Vagina (tissue), 2 donors: ENCODE measurements at regions not wholly inside any gene's neighbourhood (a gene's known extent, or its start where the extent isn't known, plus 50 kb on each side); places are given as distances from the start of the nearest gene placed in this dataset.

Source experiments
- DNase-seq, 2 donors: peaks; one replicate each; pipeline ENCODE4 v3.0.0-alpha.2; 2017; ENCODE audit errors: extremely low spot score in 2 of 2
- H3K27ac ChIP-seq: fragments of 200-600 bp; sonication (generic); one replicate; pipeline ENCODE4 v1.5.1; 2019
- H3K27me3 ChIP-seq: fragments of 200-600 bp; sonication (generic); one replicate; pipeline ENCODE4 v1.5.1; 2019
- H3K36me3 ChIP-seq, 2 donors: fragments of 200-600 bp; sonication (generic); one replicate each; pipeline ENCODE4 v1.5.1; 2017 to 2019
- H3K4me1 ChIP-seq: fragments of 200-600 bp; sonication (generic); one replicate; pipeline ENCODE4 v1.5.1; 2019
- H3K4me3 ChIP-seq, 2 donors: fragments of 200-600 bp; sonication (generic); 1 replicate in 1 of 2; 2 replicates in 1 of 2; pipeline ENCODE4 v1.5.1; 2016 to 2019
- H3K9me3 ChIP-seq: fragments of 200-600 bp; sonication (generic); one replicate; pipeline ENCODE4 v1.5.1; 2019
- CTCF ChIP-seq, 3 experiments: fragments of 450-650 bp in 2 of 3; fragments of 200-600 bp in 1 of 3; sonication (generic) in 1 of 3; IDR thresholded peaks; one replicate each; pipeline ENCODE4 v1.5.1; 2017 to 2019; ENCODE audit warnings: antibody characterized with exemption in 3 of 3, mild to moderate bottlenecking in 2 of 3, moderate library complexity in 2 of 3
- POLR2A ChIP-seq, 2 donors: fragments of 450-650 bp; IDR thresholded peaks; one replicate each; pipeline ENCODE4 v1.6.1; 2017; ENCODE audit warnings: antibody characterized with exemption in 2 of 2, mild to moderate bottlenecking in 2 of 2, moderate library complexity in 2 of 2
- POLR2AphosphoS5 ChIP-seq, 2 donors: sonication (generic); formaldehyde crosslinking; IDR thresholded peaks; one replicate each; pipeline ENCODE4 v1.9.0; 2017; ENCODE audit warnings: antibody characterized with exemption in 2 of 2, mild to moderate bottlenecking in 2 of 2, low read depth in 1 of 2; ENCODE audit not compliant: insufficient read depth in 1 of 2
- intact Hi-C: fragments of 100-400 bp; cut with DNase I; formaldehyde crosslinking; loops from one replicate; pipeline ENCODE4 v1.15.1; 2023

GRCh38 chr4:18513861-18514260 lies 492.3 kb upstream of the LCORL start:
- TF ChIP-seq POLR2A (IDR thresholded peaks at IDR 0.05) (no peak), POLR2AphosphoS5 (IDR thresholded peaks at IDR 0.05; ENCODE audit: insufficient read depth in 1 of 2, low read depth in 1 of 2) (no peak), CTCF (IDR thresholded peaks at IDR 0.05) (no peak)
- no peaks in the 10 kb centered on the region for H3K36me3 ChIP-seq
- DNase-seq, result no peak
- no peaks in the 10 kb centered on the region for H3K4me1 ChIP-seq
- no peak overlapping the region for H3K4me3 ChIP-seq
- H3K27me3 ChIP-seq, result no peaks in the 10 kb centered on the region
- H3K9me3 ChIP-seq, result no peaks in the 10 kb centered on the region
- no peak overlapping the region for H3K27ac ChIP-seq
- intact Hi-C loops, result no loop called here

GRCh38 chr4:18512718-18513117 lies 491.2 kb upstream of the LCORL start:
- no peak for DNase-seq
- Histone ChIP-seq H3K27ac (no peak overlapping the region), H3K4me3 (no peak overlapping the region), H3K36me3 (no peaks in the 10 kb centered on the region), H3K27me3 (no peaks in the 10 kb centered on the region), H3K9me3 (no peaks in the 10 kb centered on the region), H3K4me1 (no peaks in the 10 kb centered on the region)
- intact Hi-C loops, result no loop called here
- TF ChIP-seq POLR2AphosphoS5 (IDR thresholded peaks at IDR 0.05; ENCODE audit: insufficient read depth in 1 of 2, low read depth in 1 of 2) (no peak), CTCF (IDR thresholded peaks at IDR 0.05) (no peak), POLR2A (IDR thresholded peaks at IDR 0.05) (no peak)

DNA sequence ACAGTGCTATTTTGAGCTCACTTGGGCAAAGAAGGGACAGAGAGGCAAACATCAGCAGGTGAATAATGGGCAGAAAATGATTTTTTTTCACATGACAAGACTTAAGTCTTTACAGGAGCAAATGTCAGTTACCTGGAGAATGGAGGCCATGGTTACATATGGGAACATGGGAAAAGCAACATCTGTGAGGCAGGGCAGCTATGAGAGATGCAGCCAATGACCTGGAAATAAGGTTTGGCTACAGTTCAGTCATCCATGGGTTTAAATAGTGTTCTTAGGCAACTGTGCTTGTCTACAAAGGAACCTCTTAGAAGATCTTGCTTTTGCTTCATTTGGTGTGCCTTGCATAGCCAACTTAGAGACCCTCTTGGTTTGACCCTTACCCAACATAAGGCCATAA lies 490.2 kb upstream of the LCORL start:
- no peak for DNase-seq
- Histone ChIP-seq H3K27me3 (no peaks in the 10 kb centered on the region), H3K9me3 (no peaks in the 10 kb centered on the region), H3K27ac (no peak overlapping the region), H3K4me3 (no peak overlapping the region), H3K4me1 (no peaks in the 10 kb centered on the region), H3K36me3 (no peaks in the 10 kb centered on the region)
- intact Hi-C loops, result no loop called here
- TF ChIP-seq POLR2AphosphoS5 (IDR thresholded peaks at IDR 0.05; ENCODE audit: insufficient read depth in 1 of 2, low read depth in 1 of 2), result no peak
- TF ChIP-seq CTCF (IDR thresholded peaks at IDR 0.05), result no peak
- TF ChIP-seq POLR2A (IDR thresholded peaks at IDR 0.05), result no peak

DNA sequence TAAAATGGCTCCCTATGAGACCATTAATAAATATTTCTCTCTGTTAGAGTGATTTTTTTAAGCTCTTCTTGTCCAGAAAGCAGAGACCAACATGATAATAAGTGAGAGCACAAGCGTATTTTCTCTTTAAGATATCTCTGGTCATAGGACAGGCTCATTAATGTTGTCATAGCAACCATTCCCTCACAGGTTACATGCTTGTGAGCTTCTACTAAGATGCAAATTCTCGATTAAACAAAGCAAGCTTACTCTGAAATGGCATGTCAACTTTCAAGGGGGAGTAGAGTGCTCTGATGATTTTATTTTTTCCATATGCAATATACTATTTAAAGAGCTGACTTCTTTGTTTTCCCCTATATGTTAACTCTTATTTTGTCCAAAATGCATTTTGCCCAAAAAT lies 487.2 kb upstream of the LCORL start:
- Histone ChIP-seq H3K36me3 (no peaks in the 10 kb centered on the region), H3K9me3 (no peaks in the 10 kb centered on the region), H3K4me1 (no peaks in the 10 kb centered on the region), H3K27me3 (no peaks in the 10 kb centered on the region), H3K4me3 (no peak overlapping the region), H3K27ac (no peak overlapping the region)
- intact Hi-C loops, result no loop called here
- no peak for DNase-seq
- TF ChIP-seq POLR2A (IDR thresholded peaks at IDR 0.05) (no peak), CTCF (IDR thresholded peaks at IDR 0.05) (no peak), POLR2AphosphoS5 (IDR thresholded peaks at IDR 0.05; ENCODE audit: insufficient read depth in 1 of 2, low read depth in 1 of 2) (no peak)

GRCh38 chr4:18480928-18481327 lies 459.4 kb upstream of the LCORL start:
- Histone ChIP-seq H3K4me3 (no peak overlapping the region), H3K4me1 (no peaks in the 10 kb centered on the region), H3K9me3 (no peaks in the 10 kb centered on the region), H3K27me3 (no peaks in the 10 kb centered on the region), H3K36me3 (no peaks in the 10 kb centered on the region), H3K27ac (no peak overlapping the region)
- TF ChIP-seq CTCF (IDR thresholded peaks at IDR 0.05) (no peak), POLR2A (IDR thresholded peaks at IDR 0.05) (no peak), POLR2AphosphoS5 (IDR thresholded peaks at IDR 0.05; ENCODE audit: insufficient read depth in 1 of 2, low read depth in 1 of 2) (no peak)
- DNase-seq, result no peak
- intact Hi-C loops, result no loop called here
